Activated T-cell treated with anti-CD3 and anti-CD28 coated beads for 4 hours (primary cell): ENCODE measurements at regions not wholly inside any gene's neighbourhood (a gene's known extent, or its start where the extent isn't known, plus 50 kb on each side); places are given as distances from the start of the nearest gene placed in this dataset.
"Not testable (repeated sequence)": the region's sequence is repeated elsewhere in the genome, so short reads cannot be mapped to it uniquely, and the experiment has no call there.

Source experiments
- DNase-seq: peaks from one replicate; pipeline ENCODE4 v3.0.0-alpha.2; 2020

GRCh38 chr6:21745543-21746337 is 152.2 kb downstream of the SOX4 start:
- DNase-seq = no peak

- DNase-seq = no peak
These were observed 153.9 kb downstream of the SOX4 start for GRCh38 chr6:21747441-21747840.

DNA sequence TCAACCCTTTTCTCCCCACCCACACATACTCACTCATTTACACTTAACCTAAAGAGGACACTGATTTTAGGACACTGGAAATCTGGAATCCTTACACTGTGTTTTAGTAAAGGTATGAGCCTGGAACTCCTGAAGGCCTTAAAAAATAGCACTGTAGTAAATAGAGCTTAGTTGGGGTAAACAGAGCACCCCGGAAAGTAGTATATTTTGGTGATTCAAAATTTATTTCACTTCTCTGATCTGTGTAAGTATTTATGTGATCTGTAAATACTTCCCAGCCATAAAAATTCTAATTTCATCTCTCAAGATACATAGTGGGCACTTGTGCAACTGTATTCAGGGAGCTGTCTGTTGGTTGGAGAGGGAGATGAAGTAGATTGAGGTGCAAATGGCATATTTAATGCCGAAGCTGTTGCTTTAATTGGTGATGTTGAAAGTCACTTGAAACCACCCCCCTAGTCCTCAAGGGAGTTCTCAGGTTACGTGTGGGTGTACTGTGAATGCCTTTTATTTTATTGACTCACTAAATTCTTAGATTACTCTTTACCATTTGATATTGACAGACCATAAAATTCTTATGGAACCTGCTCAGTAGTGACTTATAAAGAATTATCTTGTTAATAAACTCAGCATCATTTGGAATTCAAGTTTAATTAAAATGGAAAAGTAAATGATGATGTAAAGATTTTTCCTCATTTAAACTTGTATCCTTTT is 154.9 kb downstream of the SOX4 start:
- no peak for DNase-seq

- DNase-seq = no peak
These were observed 156.2 kb downstream of the SOX4 start for GRCh38 chr6:21749754-21750153.

GRCh38 chr6:21750575-21750974 is 157.0 kb downstream of the SOX4 start:
- no peak for DNase-seq

DNA sequence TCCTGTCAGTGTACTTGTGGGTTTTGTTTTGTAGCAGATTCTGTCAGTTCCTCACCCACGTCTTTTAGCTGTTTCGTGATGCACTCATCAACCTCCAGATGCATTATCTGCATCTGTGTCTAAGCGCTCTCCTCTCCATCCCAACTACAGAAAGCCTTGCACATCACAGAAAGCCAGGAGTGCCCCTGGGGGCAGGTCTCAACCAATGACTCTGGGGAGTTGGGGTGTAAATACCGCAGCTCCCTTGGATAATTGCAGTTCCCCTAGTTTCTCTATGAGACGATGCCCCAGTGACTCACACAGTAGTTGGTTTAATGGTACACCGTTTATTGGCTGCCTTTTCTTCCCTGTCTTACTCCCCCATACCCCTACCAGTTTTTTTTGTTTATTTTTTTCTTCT is 158.1 kb downstream of the SOX4 start:
- DNase-seq = no peak

DNA sequence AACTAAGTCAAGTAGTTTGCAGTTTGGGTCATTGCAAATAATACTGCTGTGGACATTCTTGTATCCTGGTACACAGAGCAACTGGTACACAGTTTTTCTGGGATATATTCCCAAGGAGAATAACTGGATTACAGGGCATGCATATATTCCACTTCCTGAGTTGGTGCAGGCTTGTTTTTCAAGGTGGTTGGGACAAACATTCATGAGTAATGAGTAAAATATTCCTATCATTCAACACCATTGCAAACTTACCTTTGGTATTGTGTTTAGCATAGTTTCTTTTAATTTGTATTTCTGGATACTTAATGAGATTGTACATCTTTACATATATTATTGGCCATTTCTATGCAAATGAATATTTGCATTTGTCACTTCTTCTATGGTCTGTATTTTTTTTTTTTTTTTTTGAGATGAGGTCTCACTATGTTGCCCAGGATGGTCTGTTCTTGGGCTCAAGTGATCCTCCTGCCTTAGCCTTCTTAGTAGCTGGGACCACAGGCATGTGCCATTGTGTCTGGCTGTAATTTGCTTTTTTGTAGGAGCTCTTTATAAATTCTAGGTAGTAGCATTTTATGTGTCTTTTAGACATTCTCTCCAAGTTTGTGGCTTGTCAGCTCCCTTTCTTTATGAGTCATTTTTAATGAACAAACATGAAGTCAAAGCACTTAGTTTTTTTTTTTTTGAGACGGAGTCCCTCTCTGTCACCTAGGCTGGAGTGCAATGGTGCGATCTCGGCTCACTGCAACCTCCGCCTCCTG is 158.7 kb downstream of the SOX4 start:
- no peak for DNase-seq

GRCh38 chr6:21753241-21754108 is 159.9 kb downstream of the SOX4 start:
- no peak for DNase-seq

- no peak for DNase-seq
These were observed 161.3 kb downstream of the SOX4 start for GRCh38 chr6:21754891-21755290.

- no peak for DNase-seq
These were observed 162.9 kb downstream of the SOX4 start for GRCh38 chr6:21756487-21756886.

GRCh38 chr6:21757392-21757791 is 163.8 kb downstream of the SOX4 start:
- not testable (repeated sequence) for DNase-seq

DNA sequence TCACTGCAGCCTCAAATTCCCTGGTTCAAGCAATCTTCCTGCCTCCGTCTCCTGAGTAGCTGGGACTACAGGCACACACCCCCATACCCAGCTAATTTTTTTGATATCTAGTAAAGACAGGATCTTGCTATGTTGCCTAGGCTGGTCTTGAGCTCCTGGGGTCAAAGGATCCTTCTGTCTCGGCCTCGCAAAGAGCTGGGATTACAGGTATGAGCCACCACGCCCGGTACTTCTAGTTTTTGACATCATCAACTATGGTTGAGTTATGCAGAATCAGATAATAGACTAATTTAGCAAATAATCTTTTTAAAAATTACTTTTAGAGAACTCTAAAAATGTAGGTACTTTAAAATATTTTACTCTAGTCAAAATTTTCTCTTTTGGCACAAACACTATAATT is 166.2 kb downstream of the SOX4 start:
- DNase-seq = no peak

DNA sequence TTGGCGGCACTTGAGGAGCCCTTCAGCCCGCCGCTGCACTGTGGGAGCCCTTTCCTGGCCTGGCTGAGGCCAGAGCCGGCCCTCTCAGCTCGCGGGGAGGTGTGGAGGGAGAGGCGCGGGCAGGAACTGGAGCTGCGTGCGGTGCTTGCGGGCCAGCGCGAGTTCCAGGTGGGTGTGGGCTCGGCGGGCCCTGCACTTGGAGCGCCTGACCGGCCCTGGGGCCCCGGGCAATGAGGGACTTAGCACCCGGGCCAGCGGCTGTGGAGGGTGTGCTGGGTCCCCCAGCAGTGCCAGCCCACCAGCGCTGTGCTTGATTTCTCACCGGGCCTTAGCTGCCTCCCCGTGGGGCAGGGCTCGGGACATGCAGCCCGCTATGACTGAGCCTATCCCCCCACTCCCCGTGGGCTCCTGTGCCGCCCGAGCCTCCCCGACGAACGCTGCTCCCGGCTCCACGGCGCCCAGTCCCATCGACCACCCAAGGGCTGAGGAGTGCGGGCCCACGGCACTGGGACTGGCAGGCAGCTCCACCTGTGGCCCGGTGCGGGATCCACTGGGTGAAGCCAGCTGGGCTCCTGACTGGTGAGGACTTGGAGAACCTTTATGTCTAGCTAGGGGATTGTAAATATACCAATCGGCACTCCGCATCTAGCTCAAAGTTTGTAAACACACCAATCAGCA is 167.6 kb downstream of the SOX4 start:
- DNase-seq = not testable (repeated sequence)

DNA sequence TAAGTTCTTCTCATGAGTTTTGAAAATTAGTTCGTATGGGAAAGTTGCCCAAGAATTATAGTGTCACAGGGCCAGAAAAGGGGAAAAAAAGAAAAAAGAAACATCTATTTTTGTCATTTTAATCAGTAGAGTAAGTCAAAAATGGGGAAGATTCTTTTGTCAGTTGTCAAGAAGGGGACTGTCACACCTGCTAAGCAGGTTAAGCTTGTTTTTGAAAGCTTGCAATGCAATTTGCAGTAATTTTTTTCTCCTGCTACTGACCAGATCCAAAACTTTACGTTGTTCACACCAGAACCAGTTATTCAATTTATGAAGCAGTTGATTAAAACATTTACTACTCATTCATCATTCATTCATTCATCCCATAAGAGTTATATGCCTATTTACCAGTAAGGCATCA is 171.4 kb downstream of the SOX4 start:
- no peak for DNase-seq

GRCh38 chr6:21767891-21768648 is 174.5 kb downstream of the SOX4 start:
- DNase-seq = no peak

DNA sequence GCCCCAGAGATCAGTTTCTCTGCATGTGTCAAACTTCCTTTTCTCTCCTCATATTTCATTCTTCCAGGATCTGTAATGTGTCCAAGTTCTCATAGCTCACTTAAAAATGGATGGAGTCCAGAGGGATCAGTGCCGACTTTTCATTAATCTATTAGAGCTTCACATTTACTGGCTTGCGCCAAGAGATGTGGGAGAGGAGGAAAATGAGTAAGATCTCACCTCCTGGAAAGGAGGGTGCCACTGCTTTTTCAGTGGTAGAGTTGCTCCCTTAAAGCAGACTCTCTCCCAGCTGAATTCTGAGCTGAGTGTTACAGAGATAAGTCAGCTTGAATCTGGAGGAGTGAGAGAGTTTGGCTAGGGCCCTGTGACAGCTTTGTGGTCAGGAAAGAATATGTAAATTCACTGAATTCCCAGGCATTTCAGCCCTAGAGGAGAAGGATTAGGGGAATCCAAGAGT is 175.9 kb downstream of the SOX4 start:
- DNase-seq = no peak

DNA sequence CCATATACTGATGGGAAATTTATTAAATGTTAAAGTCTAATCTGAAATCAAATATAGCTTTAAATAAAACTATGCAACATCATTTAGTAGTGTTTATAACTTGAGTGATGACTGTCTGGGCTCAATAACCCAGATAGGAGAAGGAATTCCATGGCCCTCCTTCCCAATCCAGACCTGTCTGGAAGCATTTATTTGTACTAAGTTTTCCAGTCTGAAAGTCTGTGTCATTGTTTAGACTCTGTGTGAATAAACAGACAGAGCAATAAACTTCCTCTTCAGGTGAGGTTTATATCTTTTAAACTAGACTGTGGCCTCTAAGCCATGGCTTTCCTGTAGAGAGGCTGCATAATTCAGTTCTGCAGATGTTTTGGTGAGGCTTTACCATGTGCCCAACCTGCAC is 176.4 kb downstream of the SOX4 start:
- DNase-seq = no peak

DNA sequence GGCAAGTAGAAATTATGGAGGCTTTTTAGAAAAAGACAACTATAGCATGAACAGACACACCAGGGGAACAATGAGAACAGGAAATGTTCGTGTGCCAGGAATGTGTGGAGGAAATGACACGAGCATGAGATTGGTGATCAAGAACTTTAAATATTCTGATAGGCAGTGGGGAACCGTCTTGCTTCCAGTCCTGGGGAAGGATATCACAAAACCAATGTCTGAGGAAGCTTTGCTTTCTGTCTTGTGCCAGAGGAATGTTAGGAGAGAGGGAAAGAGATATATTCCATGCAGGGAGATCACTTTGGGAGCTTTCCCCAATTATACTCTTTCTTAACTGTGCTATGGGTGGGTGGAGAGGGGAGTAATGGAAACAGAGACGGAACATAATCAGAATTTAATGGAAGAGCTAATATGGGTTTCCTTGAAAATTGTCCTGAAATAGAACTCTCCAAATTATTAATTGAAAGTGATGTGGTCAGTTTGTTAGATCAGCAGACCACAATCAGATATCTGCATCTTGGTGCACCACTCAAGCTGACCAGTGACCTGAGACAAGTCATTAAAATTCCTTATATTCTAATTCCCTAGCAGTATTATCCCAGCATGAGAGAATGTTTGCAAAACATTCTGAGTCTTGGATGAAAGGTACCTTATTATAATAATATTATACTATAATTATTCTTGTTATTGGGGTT is 178.2 kb downstream of the SOX4 start:
- DNase-seq = no peak

DNA sequence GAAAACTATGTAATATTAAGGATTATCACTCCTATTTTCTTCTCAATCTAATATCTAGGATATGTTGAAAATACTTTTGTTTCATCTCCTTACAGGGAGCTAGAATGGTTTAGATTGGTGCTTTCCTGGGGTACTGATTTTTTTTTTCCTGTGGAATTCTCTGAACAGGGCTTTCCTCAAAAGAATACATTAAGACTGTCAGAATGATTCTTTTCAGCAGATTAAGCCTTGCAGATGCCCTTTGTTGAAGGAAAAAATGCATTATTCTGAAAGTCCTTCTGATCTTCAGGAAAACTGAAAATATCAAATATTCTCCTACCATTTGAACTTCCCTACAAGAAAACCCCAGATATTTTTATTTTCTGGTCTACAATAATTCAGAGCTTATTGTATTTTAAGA is 178.9 kb downstream of the SOX4 start:
- DNase-seq = no peak

- no peak for DNase-seq
These were observed 179.5 kb downstream of the SOX4 start for GRCh38 chr6:21772884-21773575.
